Myocyte (in vitro differentiated cells): ENCODE measurements at regions not wholly inside any gene's neighbourhood (a gene's known extent, or its start where the extent isn't known, plus 50 kb on each side); places are given as distances from the start of the nearest gene placed in this dataset.
"Not testable (repeated sequence)": the region's sequence is repeated elsewhere in the genome, so short reads cannot be mapped to it uniquely, and the experiment has no call there.

Experiments
- DNase-seq: peaks from one replicate; pipeline ENCODE4 v3.0.0-alpha.2; 2012; ENCODE audit warnings: low read depth

DNA sequence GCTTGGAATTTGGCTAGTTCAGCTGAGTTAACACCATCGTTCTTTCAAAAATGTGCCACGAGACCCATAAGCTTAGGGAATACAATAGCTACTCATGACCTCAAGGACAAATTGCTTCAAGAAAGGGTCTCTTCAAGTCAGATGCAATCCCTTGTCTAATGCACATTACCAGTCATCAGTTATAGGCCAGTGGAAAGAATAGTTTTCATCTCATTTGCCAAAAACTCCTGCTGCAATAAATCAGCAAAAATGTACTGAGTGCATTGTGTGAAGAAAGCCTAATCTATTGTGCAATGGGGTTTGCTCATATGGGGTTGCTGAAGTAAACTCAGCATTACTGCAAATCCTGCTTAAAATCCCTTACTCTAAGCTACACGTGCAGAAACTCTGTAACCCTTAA lies 208.3 kb upstream of the NBEA start:
- DNase-seq = no peak

DNA sequence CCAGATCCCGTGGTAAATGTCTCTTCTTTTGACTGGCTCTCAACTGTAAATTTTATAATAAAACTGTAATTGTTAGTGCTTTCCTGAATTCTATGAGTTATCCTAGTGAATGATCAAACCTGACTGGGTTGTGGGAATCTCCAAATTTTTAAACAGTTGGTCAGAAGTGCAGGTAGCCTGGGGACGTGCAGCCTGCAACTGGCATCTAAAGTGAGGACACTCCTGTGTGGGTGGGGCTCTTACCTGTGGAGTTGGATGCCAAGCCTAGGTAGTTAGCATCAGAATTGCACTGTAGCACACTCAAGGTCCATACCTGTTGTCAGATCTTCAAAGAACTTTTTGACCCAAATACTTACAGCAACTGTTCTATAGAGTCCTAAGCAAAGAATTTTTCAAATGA lies 207.1 kb upstream of the NBEA start:
- no peak for DNase-seq

DNA sequence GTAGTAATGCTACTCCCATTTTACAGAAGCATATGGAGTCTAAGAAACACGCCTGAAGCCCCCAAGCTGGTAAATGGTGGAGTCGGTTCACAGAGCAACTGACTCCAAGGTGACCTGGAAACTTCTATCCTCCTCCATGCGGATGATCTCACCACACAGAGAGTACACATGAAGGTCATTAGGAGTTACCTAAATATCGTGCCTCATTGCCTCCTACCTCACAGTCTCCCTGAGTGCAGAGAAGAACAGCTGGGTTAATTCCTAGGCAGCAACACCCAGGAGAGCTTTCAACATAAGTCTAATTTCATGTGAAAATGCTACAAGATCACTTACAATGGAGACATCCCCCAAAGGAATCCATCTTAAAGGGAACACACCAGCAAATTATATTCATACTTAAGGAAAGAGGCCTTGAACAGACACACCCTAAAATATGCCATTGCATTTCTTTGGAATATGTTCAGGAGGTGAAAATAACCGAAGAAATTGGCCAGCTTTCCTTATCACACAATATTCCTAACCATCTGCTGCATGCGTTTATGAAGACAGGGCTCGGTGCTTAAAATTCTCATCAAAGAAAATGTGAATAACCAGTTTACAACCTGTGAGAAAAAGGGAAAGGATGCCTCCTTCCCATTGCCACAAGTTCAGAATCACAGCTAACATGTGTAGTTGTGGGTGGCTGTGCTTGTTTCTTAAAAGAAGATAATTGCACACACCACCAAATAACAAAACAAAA lies 203.6 kb upstream of the NBEA start:
- no peak for DNase-seq

- not testable (repeated sequence) for DNase-seq
These were observed 195.0 kb upstream of the NBEA start for GRCh38 chr13:34747056-34747455.

DNA sequence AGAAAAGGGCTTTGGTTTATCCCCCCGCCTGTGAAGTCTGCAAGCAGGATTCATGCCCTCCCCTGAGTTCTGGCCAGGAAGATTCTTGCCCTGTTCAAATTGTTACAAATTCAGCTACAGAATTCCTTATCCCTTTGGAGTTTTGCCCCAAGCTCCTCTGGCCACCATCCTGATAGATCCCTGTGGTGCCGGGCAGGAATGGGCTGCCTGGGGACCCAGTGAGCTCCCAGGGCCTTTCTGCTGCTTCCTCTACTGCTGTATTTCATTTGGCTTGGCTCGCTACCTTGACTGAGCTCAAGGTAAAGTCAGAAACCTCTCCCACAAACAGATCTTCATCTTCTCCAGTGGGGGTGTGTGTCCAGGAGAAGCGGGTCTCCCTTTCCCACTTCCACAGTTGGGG lies 194.6 kb upstream of the NBEA start:
- DNase-seq = no peak

GRCh38 chr13:34748073-34748472 lies 194.0 kb upstream of the NBEA start:
- peak; percentile 28 for DNase-seq

DNA sequence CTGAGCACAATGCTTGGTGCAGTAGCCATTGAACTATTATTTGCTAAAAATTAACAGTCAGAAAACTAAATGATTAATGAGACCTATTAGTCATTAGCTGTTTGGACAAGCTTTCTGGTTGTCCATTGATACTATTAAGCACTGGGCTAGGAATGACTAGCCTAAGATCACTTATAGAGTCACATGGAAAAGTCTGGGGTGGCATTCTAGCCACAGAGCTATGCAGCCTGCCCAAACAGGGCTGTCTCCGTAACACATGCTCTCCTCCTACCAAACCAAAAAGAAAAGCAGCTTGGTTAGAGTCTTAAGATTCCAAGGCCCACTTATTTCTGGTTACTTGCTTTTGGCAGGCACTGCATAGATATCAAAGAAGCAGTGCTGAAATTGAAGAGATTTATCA lies 193.5 kb upstream of the NBEA start:
- peak; percentile 78 for DNase-seq

DNA sequence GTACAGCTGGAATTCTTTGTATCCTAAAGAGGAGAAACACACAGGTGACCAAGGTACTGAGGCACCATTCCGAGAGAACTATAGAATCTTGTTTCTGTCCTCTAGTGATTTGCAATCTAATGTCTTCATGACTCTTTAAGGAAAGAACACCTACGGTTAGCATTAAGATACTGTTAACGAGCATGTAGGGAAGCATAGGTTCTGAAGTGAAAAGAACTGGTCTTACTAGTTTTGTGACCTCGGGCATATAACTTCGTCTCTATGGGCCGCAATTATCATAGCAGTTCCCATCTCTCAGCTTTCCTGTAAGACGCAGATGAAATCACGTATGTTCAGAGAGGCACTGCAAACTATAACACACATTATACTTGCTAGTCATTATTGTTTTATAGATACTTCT lies 193.0 kb upstream of the NBEA start:
- DNase-seq = no peak

GRCh38 chr13:34750078-34750931 lies 191.8 kb upstream of the NBEA start:
- no peak for DNase-seq

GRCh38 chr13:34751044-34751443 lies 191.0 kb upstream of the NBEA start:
- DNase-seq = no peak

GRCh38 chr13:34751492-34751891 lies 190.6 kb upstream of the NBEA start:
- no peak for DNase-seq

DNA sequence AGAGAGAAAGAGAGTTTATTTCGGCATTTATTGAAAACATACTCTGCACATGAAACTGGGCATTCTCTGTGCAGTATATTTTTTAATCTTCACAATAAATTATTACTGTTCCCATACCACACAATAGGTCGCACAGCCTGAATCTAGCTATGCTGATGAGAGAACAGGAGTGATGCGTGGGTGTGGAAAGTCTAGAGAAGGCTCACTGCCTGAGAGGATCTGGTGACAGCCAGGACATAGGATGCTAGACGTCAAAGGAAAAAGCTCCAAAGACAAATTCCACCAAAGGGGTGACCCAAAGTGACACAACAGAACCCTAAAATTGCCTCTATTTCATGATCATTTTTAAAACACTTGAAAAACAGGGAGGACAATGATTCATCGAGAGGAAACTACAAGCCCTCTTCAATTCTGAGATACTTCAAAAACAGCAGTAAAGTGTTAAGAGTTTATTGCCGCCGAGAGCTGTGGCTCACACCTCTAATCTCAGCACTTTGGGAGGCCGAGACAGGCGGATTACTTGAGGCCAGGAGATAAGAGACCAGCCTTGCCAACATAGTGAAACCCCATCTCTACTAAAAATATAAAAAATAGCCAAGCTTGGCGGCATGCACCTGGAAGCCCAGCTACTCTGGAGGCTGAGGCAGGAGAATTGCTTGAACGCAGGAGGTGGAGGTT lies 189.6 kb upstream of the NBEA start:
- DNase-seq = no peak

- DNase-seq = no peak
These were observed 185.9 kb upstream of the NBEA start for GRCh38 chr13:34756136-34756535.

- DNase-seq = no peak
These were observed 185.5 kb upstream of the NBEA start for GRCh38 chr13:34756572-34756971.

GRCh38 chr13:34757441-34757840 lies 184.6 kb upstream of the NBEA start:
- no peak for DNase-seq

GRCh38 chr13:34758628-34759027 lies 183.4 kb upstream of the NBEA start:
- no peak for DNase-seq

DNA sequence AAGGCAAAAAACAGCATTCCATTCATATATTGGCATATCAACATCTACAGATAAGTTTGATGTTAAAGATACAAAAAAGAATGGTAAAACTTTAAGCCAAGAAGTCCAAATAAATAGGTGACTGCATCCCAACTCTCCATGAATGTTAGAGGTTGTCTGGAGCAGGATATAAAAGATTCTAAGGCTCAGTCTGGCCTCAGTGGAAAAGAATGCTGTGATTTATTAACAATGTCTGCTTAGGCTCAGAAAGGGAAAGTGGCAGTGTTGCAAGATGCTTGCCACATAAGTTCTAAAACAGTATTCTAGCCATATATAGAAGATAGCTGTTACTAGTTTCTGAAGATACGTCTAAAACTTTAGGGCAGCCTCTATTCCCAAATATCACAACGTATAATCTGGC lies 179.8 kb upstream of the NBEA start:
- no peak for DNase-seq

DNA sequence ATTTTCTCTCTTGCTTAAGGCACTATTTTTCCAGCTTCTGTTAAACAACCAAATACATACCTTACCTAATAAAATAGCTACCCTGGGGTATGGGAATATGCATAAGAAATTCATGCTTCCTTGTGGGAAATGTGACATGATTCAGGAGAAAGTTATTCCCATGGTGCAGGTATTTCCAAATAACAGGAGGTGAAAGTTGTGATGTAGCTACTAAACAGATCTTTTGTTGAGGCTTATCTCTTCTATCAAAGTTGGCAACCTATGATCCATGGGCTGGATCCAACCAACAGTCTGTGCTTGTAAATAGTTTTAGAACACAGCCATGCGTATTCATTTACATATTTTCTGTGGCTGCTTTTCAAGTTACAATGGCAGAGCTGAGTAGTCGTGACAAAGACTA lies 177.8 kb upstream of the NBEA start:
- DNase-seq = no peak

- DNase-seq = no peak
These were observed 176.5 kb upstream of the NBEA start for GRCh38 chr13:34765446-34766180.

DNA sequence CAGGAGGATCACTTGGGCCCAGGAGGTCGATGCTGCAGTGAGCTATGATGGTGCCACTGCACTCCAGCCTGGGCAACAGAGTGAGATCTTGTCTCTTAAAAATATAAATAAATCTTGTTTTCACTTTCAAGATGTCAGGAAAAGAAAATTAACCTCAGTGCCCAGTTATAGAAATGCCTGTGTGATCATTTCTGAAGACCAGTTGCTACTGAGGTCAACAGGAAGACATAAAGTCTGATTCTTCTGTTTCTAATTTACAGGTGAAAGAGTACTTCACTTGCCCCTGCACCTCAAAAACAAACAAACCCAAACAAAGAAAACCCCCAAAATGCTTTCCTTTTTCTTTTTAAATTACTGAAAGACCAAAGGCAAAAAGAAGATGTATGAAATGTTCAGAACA lies 174.3 kb upstream of the NBEA start:
- DNase-seq = no peak

DNA sequence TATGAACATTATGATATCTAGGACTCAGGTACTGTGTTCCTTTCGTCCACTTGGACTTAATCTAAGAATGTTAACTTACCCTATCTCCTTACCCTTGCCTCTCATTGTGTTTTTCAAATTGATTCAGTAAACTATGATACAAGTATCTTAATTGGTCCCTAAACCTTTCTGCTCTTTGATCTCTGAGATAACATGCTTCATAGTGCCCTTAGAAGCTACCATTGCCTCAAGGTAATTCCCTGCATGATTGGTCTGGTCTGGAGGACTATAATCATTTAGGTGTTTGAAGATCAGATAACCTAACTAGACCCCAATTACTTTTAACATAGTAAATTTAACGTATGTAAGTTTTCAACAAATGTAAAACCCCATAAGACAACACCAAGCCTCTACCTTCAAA lies 169.9 kb upstream of the NBEA start:
- no peak for DNase-seq

GRCh38 chr13:34772881-34773280 lies 169.2 kb upstream of the NBEA start:
- no peak for DNase-seq
